Spleen (tissue), 11 donors: ENCODE measurements at regions not wholly inside any gene's neighbourhood (a gene's known extent, or its start where the extent isn't known, plus 50 kb on each side); places are given as distances from the start of the nearest gene placed in this dataset.
"Not testable (repeated sequence)": the region's sequence is repeated elsewhere in the genome, so short reads cannot be mapped to it uniquely, and the experiment has no call there.

Experiments used
- DNase-seq: peaks from one replicate; pipeline ENCODE4 v3.0.0-alpha.2; 2020
- H3K27ac ChIP-seq, 8 donors: fragments of 200-600 bp; sonication (generic) in 7 of 8; 1 replicate in 4 of 8; 2 replicates in 4 of 8; pipeline versions ENCODE4 v1.5.0 to v1.8.0; 2016 to 2021; ENCODE audit warnings: inconsistent platforms in 4 of 8, mild to moderate bottlenecking in 4 of 8, moderate library complexity in 1 of 8
- H3K27me3 ChIP-seq, 7 donors: fragments of 200-600 bp; sonication (generic) in 6 of 7; replicated peaks in 1 of 7; 1 replicate in 4 of 7; 2 replicates in 3 of 7; pipeline versions ENCODE4 v1.5.0 to v1.8.0; 2016 to 2021; ENCODE audit warnings: inconsistent platforms in 3 of 7, mild to moderate bottlenecking in 1 of 7
- H3K36me3 ChIP-seq, 6 donors: fragments of 200-600 bp; sonication (generic) in 5 of 6; 1 replicate in 4 of 6; 2 replicates in 2 of 6; pipeline versions ENCODE4 v1.5.0 to v1.8.0; 2016 to 2021; ENCODE audit warnings: inconsistent platforms in 2 of 6
- H3K4me1 ChIP-seq, 6 donors: fragments of 200-600 bp; sonication (generic) in 5 of 6; 1 replicate in 3 of 6; 2 replicates in 3 of 6; pipeline versions ENCODE4 v1.5.0 to v1.8.0; 2016 to 2021; ENCODE audit warnings: inconsistent platforms in 3 of 6
- H3K4me3 ChIP-seq, 8 donors: fragments of 200-600 bp; sonication (generic) in 7 of 8; 1 replicate in 4 of 8; 2 replicates in 4 of 8; pipeline versions ENCODE4 v1.5.0 to v1.8.0; 2016 to 2021; ENCODE audit warnings: inconsistent platforms in 4 of 8, mild to moderate bottlenecking in 4 of 8, moderate library complexity in 2 of 8
- H3K9me3 ChIP-seq, 8 donors: fragments of 200-600 bp; sonication (generic) in 7 of 8; 1 replicate in 4 of 8; 2 replicates in 4 of 8; pipeline versions ENCODE4 v1.5.0 to v1.8.0; 2016 to 2021; ENCODE audit warnings: inconsistent platforms in 4 of 8
- POLR2A ChIP-seq, 3 donors: fragments of 450-650 bp; IDR thresholded peaks; one replicate each; pipeline ENCODE4 v1.5.1; 2017; ENCODE audit warnings: antibody characterized with exemption in 3 of 3, mild to moderate bottlenecking in 1 of 3
- POLR2AphosphoS5 ChIP-seq, 3 donors: sonication (generic); formaldehyde crosslinking; IDR thresholded peaks; one replicate each; pipeline ENCODE4 v1.5.1; 2017; ENCODE audit warnings: antibody characterized with exemption in 3 of 3
- WGBS, 5 donors: extraction: QIAGEN DNeasy Blood & Tissue Kit in 3 of 5; methylation state at CpG; one replicate each; pipeline versions ENCODE4 v1.1.5 to v1.1.7; 2013 to 2018; 5-methylcytosine and 5-hydroxymethylcytosine counted together
- intact Hi-C: fragments of 100-400 bp; cut with DNase I; formaldehyde crosslinking; loops from one replicate; pipeline ENCODE4 v1.15.0; 2023; ENCODE audit warnings: low total_unique reads
- TF ChIP-seq, protein P1 (sequence below), 11 experiments: fragments of 200-600 bp in 7 of 11; fragments of 450-650 bp in 4 of 11; sonication (generic) in 4 of 11; IDR thresholded peaks in 8 of 11; conservative IDR thresholded peaks in 3 of 11; 1 replicate in 7 of 11; 2 replicates in 4 of 11; pipeline versions ENCODE4 v1.4.0 to v1.8.0; 2016 to 2021; ENCODE audit warnings: antibody characterized with exemption in 11 of 11, inconsistent platforms in 4 of 11, mild to moderate bottlenecking in 1 of 11
- donor health status: healthy with polysubstance abuse.
- donor health status: DM: no; HTN: no; CAD: no; lungs with moderate emphysema.
- donor health status: DM: no; HTN: no; CAD: no.
- donor health status: Bipolar disorder and iron deficiency.
- donor health status: healthy.
- donor health status: DM: no; HTN: no; CAD: no.
- donor health status: DM: yes; HTN: yes; CAD: no.

DNA sequence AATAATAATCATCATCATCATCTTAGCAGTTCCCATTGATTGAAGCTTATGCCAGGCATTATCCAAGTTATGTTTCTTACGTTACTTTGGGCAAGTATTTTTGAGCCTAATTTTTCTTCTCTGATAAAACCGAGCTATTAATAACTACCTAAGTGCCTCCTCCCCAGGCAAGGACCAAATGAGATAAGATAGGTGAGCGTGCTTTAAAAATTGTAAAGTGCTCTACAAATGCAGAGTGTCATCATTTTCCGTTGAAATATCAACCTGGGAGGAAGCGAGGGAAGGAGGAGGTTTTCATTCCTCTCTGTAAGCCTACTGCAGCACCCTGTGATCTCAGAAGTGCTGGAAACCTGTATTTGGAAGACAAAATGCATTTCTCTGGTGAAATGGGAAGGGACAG lies 96.7 kb upstream of the MITF start:
- no peaks in the 10 kb centered on the region for H3K36me3 ChIP-seq
- WGBS, 5 donors: 64 to 84% (median 83%) methylated on average over 5 of the region's 5 CpGs
- intact Hi-C loops: no loop called here
- TF ChIP-seq POLR2A (IDR thresholded peaks at IDR 0.05) (no peak), POLR2AphosphoS5 (IDR thresholded peaks at IDR 0.05) (no peak)
- TF ChIP-seq, protein P1, sequence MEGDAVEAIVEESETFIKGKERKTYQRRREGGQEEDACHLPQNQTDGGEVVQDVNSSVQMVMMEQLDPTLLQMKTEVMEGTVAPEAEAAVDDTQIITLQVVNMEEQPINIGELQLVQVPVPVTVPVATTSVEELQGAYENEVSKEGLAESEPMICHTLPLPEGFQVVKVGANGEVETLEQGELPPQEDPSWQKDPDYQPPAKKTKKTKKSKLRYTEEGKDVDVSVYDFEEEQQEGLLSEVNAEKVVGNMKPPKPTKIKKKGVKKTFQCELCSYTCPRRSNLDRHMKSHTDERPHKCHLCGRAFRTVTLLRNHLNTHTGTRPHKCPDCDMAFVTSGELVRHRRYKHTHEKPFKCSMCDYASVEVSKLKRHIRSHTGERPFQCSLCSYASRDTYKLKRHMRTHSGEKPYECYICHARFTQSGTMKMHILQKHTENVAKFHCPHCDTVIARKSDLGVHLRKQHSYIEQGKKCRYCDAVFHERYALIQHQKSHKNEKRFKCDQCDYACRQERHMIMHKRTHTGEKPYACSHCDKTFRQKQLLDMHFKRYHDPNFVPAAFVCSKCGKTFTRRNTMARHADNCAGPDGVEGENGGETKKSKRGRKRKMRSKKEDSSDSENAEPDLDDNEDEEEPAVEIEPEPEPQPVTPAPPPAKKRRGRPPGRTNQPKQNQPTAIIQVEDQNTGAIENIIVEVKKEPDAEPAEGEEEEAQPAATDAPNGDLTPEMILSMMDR (IDR thresholded peaks at IDR 0.05 in 8 of 11, conservative IDR thresholded peaks at IDR 0.05 in 3 of 11): no peak
- no peaks in the 10 kb centered on the region for H3K9me3 ChIP-seq
- no peaks in the 10 kb centered on the region for H3K4me1 ChIP-seq
- no peak for DNase-seq
- no peak overlapping the region for H3K4me3 ChIP-seq
- H3K27ac ChIP-seq: no peak overlapping the region
- no peaks in the 10 kb centered on the region for H3K27me3 ChIP-seq

DNA sequence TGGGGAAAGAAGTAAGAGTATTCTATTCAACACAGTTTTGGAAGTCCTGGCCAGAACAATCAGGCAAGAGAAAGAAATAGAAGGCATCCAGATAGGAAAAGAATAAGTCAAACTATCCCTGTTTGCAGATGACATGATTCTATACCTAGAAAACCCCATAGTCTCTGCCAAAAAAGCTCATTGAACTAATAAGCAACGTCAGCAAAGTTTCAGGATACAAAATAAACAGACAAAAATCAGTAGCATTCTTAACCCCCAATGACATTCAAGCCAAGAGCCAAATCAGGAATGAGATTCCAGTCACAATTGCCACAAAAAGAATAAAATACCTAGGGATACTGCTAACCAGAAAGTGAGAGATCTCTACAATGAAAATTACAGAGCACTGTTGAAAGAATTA lies 99.4 kb upstream of the MITF start:
- TF ChIP-seq, protein P1 (IDR thresholded peaks at IDR 0.05 in 8 of 11, conservative IDR thresholded peaks at IDR 0.05 in 3 of 11): no peak
- TF ChIP-seq POLR2A (IDR thresholded peaks at IDR 0.05) (no peak), POLR2AphosphoS5 (IDR thresholded peaks at IDR 0.05) (no peak)
- no peak for DNase-seq
- 47 to 63% (median 56%) methylated on average over 1 of the region's 1 CpG for WGBS, 5 donors
- Histone ChIP-seq H3K27me3 (no peaks in the 10 kb centered on the region), H3K4me3 (no peak overlapping the region), H3K27ac (no peak overlapping the region), H3K36me3 (no peaks in the 10 kb centered on the region), H3K9me3 (no peaks in the 10 kb centered on the region), H3K4me1 (no peaks in the 10 kb centered on the region)
- intact Hi-C loops: no loop called here

DNA sequence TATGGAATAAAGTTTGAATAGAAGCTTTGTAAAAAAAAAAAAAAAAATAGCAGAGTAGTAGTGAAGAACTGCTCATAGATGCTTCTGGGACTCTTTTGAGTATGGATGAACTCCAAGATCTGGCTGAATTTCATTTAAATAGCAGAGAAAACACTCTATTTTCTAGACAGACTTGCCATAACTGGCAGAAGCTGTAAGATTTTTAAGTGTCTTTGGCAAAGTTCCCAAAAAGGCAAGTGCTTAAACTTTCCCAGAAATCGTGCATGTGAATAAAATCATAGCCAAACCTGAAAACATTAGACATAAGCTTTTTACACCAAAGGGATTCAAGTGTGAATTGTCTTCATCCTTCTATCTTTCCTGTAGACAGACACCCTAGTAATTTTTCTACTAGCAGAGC lies 110.3 kb upstream of the MITF start:
- DNase-seq: no peak
- Histone ChIP-seq H3K27ac (no peak overlapping the region), H3K36me3 (no peaks in the 10 kb centered on the region), H3K27me3 (no peaks in the 10 kb centered on the region), H3K4me3 (no peak overlapping the region), H3K4me1 (peaks cover 0 to 12% (median 5%) of the 10 kb centered on the region in 6 donors), H3K9me3 (peaks cover 3 to 30% (median 25%) of the 10 kb centered on the region in 8 donors)
- TF ChIP-seq, protein P1 (IDR thresholded peaks at IDR 0.05 in 8 of 11, conservative IDR thresholded peaks at IDR 0.05 in 3 of 11): no peak
- no peak for TF ChIP-seq POLR2AphosphoS5 (IDR thresholded peaks at IDR 0.05)
- no peak for TF ChIP-seq POLR2A (IDR thresholded peaks at IDR 0.05)
- WGBS, 5 donors: 19 to 36% (median 29%) methylated on average over 1 of the region's 1 CpG
- intact Hi-C loops: no loop called here

DNA sequence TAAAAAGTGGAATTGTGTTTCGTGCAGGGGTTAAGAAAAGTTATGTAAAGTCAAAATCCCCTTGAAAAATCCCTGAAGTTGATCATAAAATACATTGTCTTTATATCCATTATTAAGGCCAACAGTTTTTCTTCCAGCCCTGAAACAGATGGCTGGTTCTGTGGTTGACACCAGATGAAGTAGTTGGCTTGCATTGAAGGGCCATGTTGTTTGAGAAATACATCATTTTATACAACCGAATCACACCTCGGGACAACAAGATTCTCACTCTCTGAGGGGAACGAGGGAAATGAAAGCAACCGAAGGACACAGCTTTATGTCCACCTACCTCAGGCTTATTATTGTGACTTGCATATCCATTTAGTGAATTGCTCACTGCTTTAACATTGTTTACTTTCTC lies 126.0 kb upstream of the MITF start:
- no peaks in the 10 kb centered on the region for H3K4me1 ChIP-seq
- WGBS, 5 donors: 84 to 98% (median 92%) methylated on average over 5 of the region's 5 CpGs
- intact Hi-C loops: no loop called here
- H3K9me3 ChIP-seq: peaks cover 0 to 11% (median 0%) of the 10 kb centered on the region in 8 donors
- no peak overlapping the region for H3K27ac ChIP-seq
- TF ChIP-seq POLR2AphosphoS5 (IDR thresholded peaks at IDR 0.05) (no peak), POLR2A (IDR thresholded peaks at IDR 0.05) (no peak)
- H3K27me3 ChIP-seq: no peaks in the 10 kb centered on the region
- H3K36me3 ChIP-seq: no peaks in the 10 kb centered on the region
- DNase-seq: no peak
- no peak overlapping the region for H3K4me3 ChIP-seq

DNA sequence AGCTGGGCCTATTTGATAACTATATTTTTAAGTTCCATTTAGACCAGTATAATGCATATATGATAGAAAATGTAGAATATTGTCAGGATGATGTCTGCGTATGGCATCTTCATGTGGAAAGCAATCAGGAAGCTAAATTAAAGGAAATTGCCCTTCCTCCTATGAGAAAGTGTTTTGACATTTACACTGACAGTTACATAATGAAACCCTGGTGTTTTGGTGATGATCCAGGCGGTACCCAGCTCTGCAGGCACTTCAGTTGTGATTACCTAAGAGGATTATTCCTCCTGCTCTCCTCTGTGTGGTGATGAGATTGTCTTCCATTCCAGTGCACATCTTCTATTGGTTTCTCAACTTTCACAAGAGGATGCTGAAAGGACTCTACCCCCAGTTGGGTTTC lies 126.5 kb upstream of the MITF start:
- TF ChIP-seq POLR2A (IDR thresholded peaks at IDR 0.05): no peak
- no peak for TF ChIP-seq POLR2AphosphoS5 (IDR thresholded peaks at IDR 0.05)
- TF ChIP-seq, protein P1 (IDR thresholded peaks at IDR 0.05 in 8 of 11, conservative IDR thresholded peaks at IDR 0.05 in 3 of 11): no peak
- Histone ChIP-seq H3K36me3 (no peaks in the 10 kb centered on the region), H3K27me3 (no peaks in the 10 kb centered on the region), H3K9me3 (peaks cover 0 to 11% (median 0%) of the 10 kb centered on the region in 8 donors), H3K4me3 (no peak overlapping the region), H3K27ac (no peak overlapping the region), H3K4me1 (no peaks in the 10 kb centered on the region)
- intact Hi-C loops: no loop called here
- no peak for DNase-seq
- WGBS, 5 donors: 37 to 86% (median 70%) methylated on average over 2 of the region's 2 CpGs

DNA sequence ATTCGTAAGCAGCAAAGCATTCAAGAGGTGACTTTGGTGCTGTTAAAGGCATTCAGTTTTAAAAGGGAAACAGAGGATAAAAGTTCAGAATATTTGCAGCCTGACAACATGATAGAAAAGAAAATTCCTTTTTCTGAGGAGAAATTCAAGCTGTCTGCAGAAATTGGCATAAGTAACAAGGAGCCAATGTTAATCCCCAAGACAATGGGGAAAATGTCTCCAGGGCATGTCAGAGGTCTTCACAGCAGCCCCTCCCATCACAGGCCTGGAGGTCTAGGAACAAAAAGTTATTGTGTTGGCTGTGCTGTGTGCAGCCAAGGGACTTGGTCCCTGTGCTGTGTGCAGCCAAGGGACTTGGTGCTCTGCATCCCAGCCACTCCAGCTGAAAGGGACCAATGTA lies 129.7 kb upstream of the MITF start:
- H3K27ac ChIP-seq, H3K36me3 ChIP-seq, H3K4me3 ChIP-seq, intact Hi-C loops, DNase-seq, H3K27me3 ChIP-seq, H3K4me1 ChIP-seq: not testable (repeated sequence)
- peaks cover 0 to 11% (median 0%) of the 10 kb centered on the region in 8 donors for H3K9me3 ChIP-seq
- 56 to 75% (median 68%) methylated on average over 1 of the region's 1 CpG for WGBS, 5 donors
